Fibroblast of pulmonary artery (primary cell): ENCODE measurements at regions not wholly inside any gene's neighbourhood (a gene's known extent, or its start where the extent isn't known, plus 50 kb on each side); places are given as distances from the start of the nearest gene placed in this dataset.

Experiments
- DNase-seq: peaks from one replicate; pipeline ENCODE4 v3.0.0-alpha.2; 2010; ENCODE audit warnings: low read depth
- H3K4me3 ChIP-seq: replicated peaks from 2 replicates; pipeline ENCODE4 v1.5.1; 2011; ENCODE audit warnings: low read depth, mild to moderate bottlenecking, control low read depth, low read length, moderate library complexity
- TF ChIP-seq, protein P1 (sequence below): IDR thresholded peaks from 2 replicates; pipeline ENCODE4 v1.5.1; 2011; ENCODE audit warnings: mild to moderate bottlenecking, control low read depth, low read length, inconsistent platforms; ENCODE audit errors: missing control alignments

DNA sequence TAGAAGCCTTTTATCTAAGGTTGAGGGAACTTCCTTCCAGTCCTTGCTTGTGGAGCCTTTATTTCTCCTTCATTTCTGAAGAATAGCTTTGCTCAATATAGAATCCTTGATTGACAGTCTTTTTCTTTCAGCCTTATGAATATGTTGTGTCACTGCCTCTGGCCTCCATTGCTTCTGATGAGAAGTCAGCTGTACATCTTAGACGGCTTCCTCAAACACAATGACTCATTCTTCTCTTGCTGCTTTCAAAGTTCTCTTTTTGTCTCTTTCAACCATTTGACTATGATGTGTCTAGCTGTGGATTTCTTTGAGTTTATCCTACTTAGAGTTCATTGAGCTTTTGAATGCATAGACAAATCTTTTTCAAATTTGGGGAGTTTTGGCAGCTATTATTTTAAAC is 893.2 kb downstream of the BRD1 start:
- no peak overlapping the region for H3K4me3 ChIP-seq
- no peak for DNase-seq
- TF ChIP-seq, protein P1, sequence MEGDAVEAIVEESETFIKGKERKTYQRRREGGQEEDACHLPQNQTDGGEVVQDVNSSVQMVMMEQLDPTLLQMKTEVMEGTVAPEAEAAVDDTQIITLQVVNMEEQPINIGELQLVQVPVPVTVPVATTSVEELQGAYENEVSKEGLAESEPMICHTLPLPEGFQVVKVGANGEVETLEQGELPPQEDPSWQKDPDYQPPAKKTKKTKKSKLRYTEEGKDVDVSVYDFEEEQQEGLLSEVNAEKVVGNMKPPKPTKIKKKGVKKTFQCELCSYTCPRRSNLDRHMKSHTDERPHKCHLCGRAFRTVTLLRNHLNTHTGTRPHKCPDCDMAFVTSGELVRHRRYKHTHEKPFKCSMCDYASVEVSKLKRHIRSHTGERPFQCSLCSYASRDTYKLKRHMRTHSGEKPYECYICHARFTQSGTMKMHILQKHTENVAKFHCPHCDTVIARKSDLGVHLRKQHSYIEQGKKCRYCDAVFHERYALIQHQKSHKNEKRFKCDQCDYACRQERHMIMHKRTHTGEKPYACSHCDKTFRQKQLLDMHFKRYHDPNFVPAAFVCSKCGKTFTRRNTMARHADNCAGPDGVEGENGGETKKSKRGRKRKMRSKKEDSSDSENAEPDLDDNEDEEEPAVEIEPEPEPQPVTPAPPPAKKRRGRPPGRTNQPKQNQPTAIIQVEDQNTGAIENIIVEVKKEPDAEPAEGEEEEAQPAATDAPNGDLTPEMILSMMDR: no peak

GRCh38 chr22:48931452-48931851 is 896.2 kb downstream of the BRD1 start:
- TF ChIP-seq, protein P1: no peak
- no peak overlapping the region for H3K4me3 ChIP-seq
- no peak for DNase-seq

DNA sequence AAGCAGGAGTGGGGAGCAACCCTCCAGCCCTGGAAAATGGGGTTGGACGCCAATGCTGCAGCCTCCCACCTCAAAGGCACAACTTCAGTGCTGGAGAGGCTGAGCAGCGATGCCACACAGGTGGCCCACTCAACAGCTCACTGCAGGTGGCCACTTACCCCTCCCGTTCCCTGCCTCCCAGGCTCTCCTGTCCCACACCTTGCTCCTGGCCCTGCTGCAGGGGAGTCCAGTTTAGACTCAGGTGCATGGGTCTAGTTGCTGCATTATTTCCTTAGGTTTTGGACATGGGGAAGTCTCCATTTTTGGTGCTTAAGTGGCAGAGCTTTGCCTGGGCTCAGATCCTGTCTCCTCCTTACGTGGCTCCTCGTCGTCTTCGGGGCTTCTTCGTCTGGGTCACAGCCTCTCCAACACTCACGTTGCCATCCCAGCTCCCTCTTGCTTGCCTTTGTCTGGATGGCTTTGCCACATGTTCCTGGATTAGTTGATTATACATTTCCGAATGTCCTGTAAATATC is 898.3 kb downstream of the BRD1 start:
- no peak overlapping the region for H3K4me3 ChIP-seq
- TF ChIP-seq, protein P1: no peak
- DNase-seq: no peak

DNA sequence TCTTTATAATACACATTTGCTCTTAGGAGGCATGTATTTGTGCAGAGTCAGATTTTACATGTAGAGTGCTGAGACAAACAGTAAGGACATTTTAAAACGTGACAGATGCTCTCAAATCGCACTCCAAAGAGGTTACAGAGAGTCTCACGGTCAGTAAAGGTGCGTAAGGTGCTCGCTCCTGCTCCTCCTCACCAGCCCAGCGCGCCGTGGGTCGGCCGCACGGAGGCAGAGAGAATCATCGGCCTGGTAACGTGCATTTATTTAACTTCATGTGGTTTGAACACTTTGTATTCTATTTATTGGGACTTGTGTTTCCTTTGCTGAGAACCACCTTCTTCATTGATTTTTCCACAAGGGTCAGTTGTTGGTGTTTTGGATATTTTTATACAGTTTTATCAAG is 900.1 kb downstream of the BRD1 start:
- DNase-seq: no peak
- TF ChIP-seq, protein P1: no peak
- no peak overlapping the region for H3K4me3 ChIP-seq

- TF ChIP-seq, protein P1: no peak
- H3K4me3 ChIP-seq: no peak overlapping the region
Observed at GRCh38 chr22:48926643-48927042, 901.0 kb downstream of the BRD1 start.

DNA sequence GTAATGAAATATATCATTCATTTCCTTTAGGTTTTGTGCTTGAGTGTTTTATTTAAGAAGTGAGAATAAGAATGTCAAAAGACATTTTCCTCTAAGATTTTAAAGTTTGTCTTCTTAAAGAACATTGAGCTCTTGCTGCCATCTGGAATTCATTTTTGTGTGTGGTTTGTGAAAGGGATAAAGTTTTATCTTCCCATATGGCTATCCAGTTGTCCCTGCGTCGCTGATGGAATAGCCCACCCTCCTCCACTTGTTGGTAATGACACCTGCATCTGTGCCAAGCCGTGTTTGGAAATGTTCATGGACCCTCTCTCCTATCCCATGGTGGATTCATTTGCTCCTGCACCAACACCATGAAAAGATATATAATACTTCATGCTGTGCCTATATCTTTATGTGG is 901.5 kb downstream of the BRD1 start:
- TF ChIP-seq, protein P1: no peak
- no peak overlapping the region for H3K4me3 ChIP-seq
- DNase-seq: no peak

More at GRCh38 chr22:48926643-48927042, 901.0 kb downstream of the BRD1 start:
- DNase-seq: no peak

DNA sequence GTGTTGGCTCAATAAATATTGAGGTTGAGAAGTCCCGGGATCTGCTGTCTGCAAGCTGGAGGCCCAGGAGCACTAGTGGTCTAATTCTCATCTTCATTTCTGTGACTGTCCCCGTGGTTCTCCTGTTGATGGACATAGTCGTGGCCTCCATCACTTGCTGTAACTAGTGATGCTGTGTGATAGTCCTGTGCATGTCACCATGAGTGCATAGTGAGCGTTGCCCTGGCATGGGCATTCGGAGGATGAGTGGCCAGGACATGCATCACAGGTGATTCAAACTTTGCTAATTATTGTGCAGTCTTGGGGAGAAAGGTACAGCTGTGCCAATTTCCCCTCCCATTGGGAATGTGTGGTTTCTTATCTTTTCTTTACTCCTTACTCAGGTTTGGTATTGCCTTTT is 902.2 kb downstream of the BRD1 start:
- TF ChIP-seq, protein P1: no peak
- H3K4me3 ChIP-seq: no peak overlapping the region
- no peak for DNase-seq
